Calu3 (cell line): ENCODE measurements at regions not wholly inside any gene's neighbourhood (a gene's known extent, or its start where the extent isn't known, plus 50 kb on each side); places are given as distances from the start of the nearest gene placed in this dataset.

Source experiments
- BruUV-seq: library from RNA; stranded (reverse); fragments of 400-500 nt; replicated peaks from 2 replicates; lab custom pipeline; 2021; lab: Mats Ljungman, UMichigan
- CTCF ChIA-PET: fragments of 300-600 bp; sonication (Branson Sonifier 250); formaldehyde crosslinking; loops from one replicate; lab custom pipeline; 2022; ENCODE audit warnings: antibody characterized with exemption; lab: Charles Lee
- DNase-seq: peaks from one replicate; pipeline ENCODE4 v3.0.0; 2022
- H3K27ac Mint-ChIP-seq: one replicate; pipeline ENCODE4 v1.8.0; 2022; ENCODE audit warnings: mixed read lengths; ENCODE audit not compliant: unreplicated experiment
- H3K27me3 Mint-ChIP-seq: one replicate; pipeline ENCODE4 v1.8.0; 2022; ENCODE audit warnings: mixed read lengths; ENCODE audit not compliant: unreplicated experiment
- H3K36me3 Mint-ChIP-seq: one replicate; pipeline ENCODE4 v1.8.0; 2022; ENCODE audit warnings: mild to moderate bottlenecking, moderate library complexity, mixed read lengths; ENCODE audit not compliant: insufficient read depth, unreplicated experiment
- H3K4me1 Mint-ChIP-seq: one replicate; pipeline ENCODE4 v1.8.0; 2022; ENCODE audit warnings: mild to moderate bottlenecking, low read depth, mixed read lengths; ENCODE audit not compliant: unreplicated experiment
- H3K4me3 Mint-ChIP-seq: one replicate; pipeline ENCODE4 v1.8.0; 2022; ENCODE audit warnings: mild to moderate bottlenecking, low read depth, moderate library complexity, mixed read lengths; ENCODE audit not compliant: unreplicated experiment
- H3K9me3 Mint-ChIP-seq: one replicate; pipeline ENCODE4 v1.8.0; 2022; ENCODE audit warnings: low read depth, mixed read lengths; ENCODE audit not compliant: unreplicated experiment
- intact Hi-C: fragments of 100-400 bp; cut with micrococcal nuclease; formaldehyde crosslinking; loops from one replicate; pipeline ENCODE4 v1.10.0; 2022; ENCODE audit not compliant: unreplicated experiment
- TF ChIP-seq, protein P1 (sequence below): fragments of 200-600 bp; IDR thresholded peaks from one replicate; pipeline ENCODE4 v1.8.0; 2022; ENCODE audit warnings: antibody characterized with exemption; ENCODE audit not compliant: unreplicated experiment

DNA sequence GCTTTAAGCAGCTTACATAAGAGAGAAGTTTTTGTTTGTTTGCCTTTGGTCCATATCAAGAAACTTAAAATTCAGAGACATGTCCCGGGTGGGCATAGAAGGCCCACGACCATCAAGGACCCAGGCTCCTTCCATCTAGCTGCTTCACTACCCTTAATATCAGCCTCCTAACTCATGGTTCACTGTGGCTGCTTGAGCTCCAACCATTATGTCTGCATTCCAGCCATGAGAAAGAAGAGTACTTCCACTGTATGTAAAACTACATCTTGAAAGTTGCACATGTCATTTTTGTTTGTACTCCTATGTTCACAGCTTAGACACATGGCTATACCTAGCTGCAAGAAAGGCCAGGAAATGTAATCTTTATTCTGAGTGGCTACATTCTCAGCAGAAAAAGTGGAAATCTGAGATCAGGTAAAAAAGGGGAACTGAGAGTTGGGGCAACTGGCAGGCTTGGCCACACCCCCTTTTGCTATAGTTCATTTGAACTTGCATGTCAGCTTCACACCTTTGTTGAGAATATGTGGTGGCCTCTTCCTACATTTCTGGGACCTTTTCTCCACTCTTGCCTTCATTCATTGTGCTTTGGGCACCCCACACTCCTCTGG is 81.3 kb upstream of the TP53I11 start:
- intact Hi-C loops, result no loop called here
- no peak overlapping the region for H3K4me3 Mint-ChIP-seq
- no peaks in the 10 kb centered on the region for H3K36me3 Mint-ChIP-seq
- TF ChIP-seq, protein P1, sequence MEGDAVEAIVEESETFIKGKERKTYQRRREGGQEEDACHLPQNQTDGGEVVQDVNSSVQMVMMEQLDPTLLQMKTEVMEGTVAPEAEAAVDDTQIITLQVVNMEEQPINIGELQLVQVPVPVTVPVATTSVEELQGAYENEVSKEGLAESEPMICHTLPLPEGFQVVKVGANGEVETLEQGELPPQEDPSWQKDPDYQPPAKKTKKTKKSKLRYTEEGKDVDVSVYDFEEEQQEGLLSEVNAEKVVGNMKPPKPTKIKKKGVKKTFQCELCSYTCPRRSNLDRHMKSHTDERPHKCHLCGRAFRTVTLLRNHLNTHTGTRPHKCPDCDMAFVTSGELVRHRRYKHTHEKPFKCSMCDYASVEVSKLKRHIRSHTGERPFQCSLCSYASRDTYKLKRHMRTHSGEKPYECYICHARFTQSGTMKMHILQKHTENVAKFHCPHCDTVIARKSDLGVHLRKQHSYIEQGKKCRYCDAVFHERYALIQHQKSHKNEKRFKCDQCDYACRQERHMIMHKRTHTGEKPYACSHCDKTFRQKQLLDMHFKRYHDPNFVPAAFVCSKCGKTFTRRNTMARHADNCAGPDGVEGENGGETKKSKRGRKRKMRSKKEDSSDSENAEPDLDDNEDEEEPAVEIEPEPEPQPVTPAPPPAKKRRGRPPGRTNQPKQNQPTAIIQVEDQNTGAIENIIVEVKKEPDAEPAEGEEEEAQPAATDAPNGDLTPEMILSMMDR, result no peak
- no peak for DNase-seq
- no peak overlapping the region for H3K27ac Mint-ChIP-seq
- H3K4me1 Mint-ChIP-seq, result no peaks in the 10 kb centered on the region
- peaks cover 92% of the 10 kb centered on the region for H3K27me3 Mint-ChIP-seq
- no TSS peak for BruUV-seq
- CTCF ChIA-PET, result no interaction called here
- H3K9me3 Mint-ChIP-seq, result no peaks in the 10 kb centered on the region

DNA sequence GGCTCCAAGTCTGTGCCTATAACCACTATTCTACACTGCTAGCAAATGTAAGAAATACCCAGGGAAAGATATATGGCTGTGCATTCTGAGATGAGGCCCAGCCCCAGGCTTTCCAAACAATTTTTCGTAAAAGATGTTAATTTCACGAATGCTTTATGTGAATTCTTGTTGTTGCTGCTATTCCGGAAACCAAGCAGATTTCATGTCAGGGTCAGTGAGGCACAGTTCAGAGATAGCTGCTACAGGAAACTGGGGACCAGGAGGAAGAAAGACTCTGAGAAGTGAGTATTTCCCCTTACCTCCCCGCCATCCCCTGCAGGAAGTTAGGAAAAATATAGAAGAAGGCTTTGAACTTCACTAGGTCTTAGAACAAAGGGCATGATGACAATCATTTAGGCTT is 84.7 kb upstream of the TP53I11 start:
- no peak for DNase-seq
- H3K36me3 Mint-ChIP-seq, result no peaks in the 10 kb centered on the region
- peaks cover 3% of the 10 kb centered on the region for H3K9me3 Mint-ChIP-seq
- intact Hi-C loops, result no loop called here
- peaks cover 92% of the 10 kb centered on the region for H3K27me3 Mint-ChIP-seq
- no TSS peak for BruUV-seq
- no peaks in the 10 kb centered on the region for H3K4me1 Mint-ChIP-seq
- H3K27ac Mint-ChIP-seq, result no peak overlapping the region
- TF ChIP-seq, protein P1, result no peak
- H3K4me3 Mint-ChIP-seq, result no peak overlapping the region
- CTCF ChIA-PET, result no interaction called here

DNA sequence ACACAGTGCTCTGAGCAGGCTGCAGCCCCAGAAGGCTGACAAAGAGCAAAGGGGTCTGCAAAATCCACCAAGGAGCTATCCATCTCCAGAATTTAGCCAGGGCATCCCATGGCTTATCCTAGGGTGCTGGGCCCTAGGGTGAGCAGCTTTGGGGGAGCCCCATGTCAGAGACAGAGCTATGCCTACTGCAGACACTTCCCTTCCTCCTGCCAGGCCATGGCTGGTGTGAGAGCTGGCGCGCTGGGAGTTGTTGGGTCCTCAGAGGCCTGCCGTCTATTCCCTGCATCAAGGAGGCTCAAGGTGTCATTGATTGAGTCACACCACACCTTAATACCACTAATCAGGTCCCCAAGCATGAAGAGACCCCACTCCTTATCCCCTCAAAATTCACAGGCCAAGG is 85.3 kb upstream of the TP53I11 start:
- H3K27me3 Mint-ChIP-seq, result peaks cover 92% of the 10 kb centered on the region
- CTCF ChIA-PET, result no interaction called here
- H3K4me3 Mint-ChIP-seq, result no peak overlapping the region
- H3K9me3 Mint-ChIP-seq, result peaks cover 3% of the 10 kb centered on the region
- BruUV-seq, result no TSS peak
- H3K27ac Mint-ChIP-seq, result no peak overlapping the region
- TF ChIP-seq, protein P1, result no peak
- no peaks in the 10 kb centered on the region for H3K36me3 Mint-ChIP-seq
- H3K4me1 Mint-ChIP-seq, result no peaks in the 10 kb centered on the region
- DNase-seq, result no peak
- intact Hi-C loops, result no loop called here

DNA sequence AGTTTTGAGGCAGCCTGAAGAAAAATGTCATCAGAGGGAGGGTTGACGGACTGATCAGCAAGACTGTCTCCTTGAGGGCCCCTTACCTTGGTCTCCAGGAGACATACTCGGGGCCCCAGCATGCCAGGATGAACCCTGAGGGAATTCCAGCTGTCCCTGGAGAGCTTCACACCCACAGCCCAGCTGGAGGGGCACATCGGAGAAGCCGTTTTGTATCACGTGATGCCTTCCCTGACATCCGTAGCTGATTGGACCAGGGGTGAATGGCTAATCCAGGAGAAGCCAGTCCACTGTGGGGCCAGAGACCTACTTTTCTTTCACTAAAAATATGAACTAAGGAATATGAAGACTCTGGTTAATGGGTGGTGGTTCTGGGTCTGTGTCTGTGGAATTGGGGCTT is 86.0 kb upstream of the TP53I11 start:
- Mint-ChIP-seq H3K4me3 (no peak overlapping the region), H3K36me3 (no peaks in the 10 kb centered on the region), H3K9me3 (peaks cover 3% of the 10 kb centered on the region), H3K4me1 (no peaks in the 10 kb centered on the region), H3K27ac (no peak overlapping the region), H3K27me3 (peaks cover 92% of the 10 kb centered on the region)
- no peak for DNase-seq
- no TSS peak for BruUV-seq
- TF ChIP-seq, protein P1, result no peak
- intact Hi-C loops, result no loop called here
- CTCF ChIA-PET, result no interaction called here
